ENCODE measurements at regions not wholly inside any gene's neighbourhood (a gene's known extent, or its start where the extent isn't known, plus 50 kb on each side); places are given as distances from the start of the nearest gene placed in this dataset.
"Not testable (repeated sequence)": the region's sequence is repeated elsewhere in the genome, so short reads cannot be mapped to it uniquely, and the experiment has no call there.

DNA sequence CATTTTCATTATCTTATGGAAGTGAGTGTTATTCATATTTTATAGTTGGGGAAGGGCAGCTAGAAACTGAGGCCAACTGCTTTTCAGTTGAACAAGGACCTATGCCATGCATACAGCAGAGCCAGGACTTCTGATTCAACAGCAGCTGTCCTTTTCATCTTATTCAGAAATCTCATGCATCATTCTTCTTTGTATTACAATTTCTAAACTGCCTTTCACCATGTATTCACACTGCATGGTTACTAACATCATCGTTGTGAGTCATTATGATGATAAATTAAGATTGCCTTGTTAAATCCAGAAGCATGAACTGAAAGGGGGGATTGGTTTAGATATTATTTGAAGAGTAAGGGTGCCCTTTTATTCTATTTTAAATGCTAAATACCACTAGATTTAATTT is 1470.1 kb upstream of the GOT2 start:
- DNase-seq: no peak

- DNase-seq: no peak
These were observed 1469.5 kb upstream of the GOT2 start for GRCh38 chr16:60203525-60204124.

DNA sequence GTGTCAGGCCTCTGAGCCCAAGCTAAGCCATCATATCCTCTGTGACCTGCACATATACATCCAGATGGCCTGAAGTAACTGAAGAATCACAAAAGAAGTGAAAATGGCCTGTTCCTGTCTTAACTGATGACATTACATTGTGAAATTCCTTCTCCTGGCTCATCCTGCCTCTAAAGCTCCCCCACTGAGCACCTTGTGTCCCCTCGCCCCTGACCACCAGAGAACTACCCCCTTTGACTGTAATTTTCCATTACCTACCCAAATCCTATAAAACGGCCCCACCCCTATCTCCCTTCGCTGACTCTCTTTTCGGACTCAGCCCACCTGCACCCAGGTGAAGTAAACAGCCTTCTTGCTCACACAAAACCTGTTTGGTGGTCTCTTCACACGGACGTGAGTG is 1466.6 kb upstream of the GOT2 start:
- DNase-seq: not testable (repeated sequence)

- DNase-seq: no peak
These were observed 1466.0 kb upstream of the GOT2 start for GRCh38 chr16:60200161-60200560.

- no peak for DNase-seq
These were observed 1465.0 kb upstream of the GOT2 start for GRCh38 chr16:60199150-60199549.

DNA sequence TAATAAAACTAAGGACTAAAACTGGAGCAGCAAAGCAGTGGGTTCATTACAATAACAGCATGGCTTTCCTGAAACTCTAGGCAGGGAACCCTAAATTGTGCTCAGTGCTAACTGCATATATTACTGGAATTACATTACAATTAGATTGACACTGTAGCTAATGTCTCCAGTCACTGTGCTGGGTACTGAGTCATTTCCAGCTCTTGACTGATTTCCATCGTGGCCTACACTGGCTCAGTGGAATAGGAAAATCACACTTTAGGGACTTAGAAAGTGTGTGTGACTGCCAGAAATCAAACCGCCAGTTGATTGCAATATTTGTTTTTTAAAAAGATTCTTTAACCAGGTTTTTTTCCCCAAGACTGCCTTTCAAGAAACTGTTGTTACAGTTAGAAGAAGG is 1447.4 kb upstream of the GOT2 start:
- no peak for DNase-seq

GRCh38 chr16:60180609-60181008 is 1446.5 kb upstream of the GOT2 start:
- DNase-seq: no peak

DNA sequence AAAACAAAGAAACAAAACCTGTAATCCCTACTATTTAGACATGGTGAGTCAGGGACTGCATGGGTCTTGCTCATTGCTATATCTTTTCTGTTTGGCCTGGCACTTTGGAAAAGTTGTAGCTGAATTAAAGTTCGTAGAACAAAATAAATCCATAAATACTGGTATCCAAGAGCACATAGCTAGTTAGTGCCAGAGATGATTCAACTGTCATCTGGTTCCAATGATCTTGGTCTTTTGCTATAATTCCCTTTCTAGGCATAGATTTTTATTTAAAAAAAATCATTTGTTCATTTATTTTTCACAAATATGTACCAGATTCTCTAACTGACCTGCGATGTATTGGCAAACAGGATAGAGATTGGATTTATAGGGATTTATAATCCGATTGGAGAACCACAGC is 1436.1 kb upstream of the GOT2 start:
- no peak for DNase-seq

- no peak for DNase-seq
These were observed 1432.0 kb upstream of the GOT2 start for GRCh38 chr16:60166111-60166510.

DNA sequence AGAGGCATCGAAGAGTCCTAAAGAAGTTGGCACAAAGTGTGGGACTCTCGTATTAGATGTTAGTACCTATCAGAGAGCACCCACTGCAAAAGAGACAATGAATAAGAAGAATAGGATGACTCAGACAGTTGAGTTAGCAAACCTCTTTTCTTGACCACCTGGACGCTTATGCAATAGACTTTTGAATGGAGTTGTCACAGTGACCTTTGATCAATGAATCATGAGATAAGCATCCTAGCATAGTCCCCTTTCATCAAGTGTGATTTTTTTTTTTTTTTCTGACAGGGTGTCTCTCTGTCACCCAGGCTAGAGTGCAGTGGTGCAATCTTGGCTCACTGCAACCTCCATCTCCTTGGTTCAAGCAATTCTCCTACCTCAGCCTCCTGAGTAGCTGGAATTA is 1417.9 kb upstream of the GOT2 start:
- no peak for DNase-seq

GRCh38 chr16:60150907-60151306 is 1416.8 kb upstream of the GOT2 start:
- no peak for DNase-seq

GRCh38 chr16:60143348-60143705 is 1409.2 kb upstream of the GOT2 start:
- DNase-seq: no peak

GRCh38 chr16:60142619-60143347 is 1408.7 kb upstream of the GOT2 start:
- DNase-seq: no peak

GRCh38 chr16:60137891-60138290 is 1403.8 kb upstream of the GOT2 start:
- DNase-seq: no peak

GRCh38 chr16:60127196-60127595 is 1393.1 kb upstream of the GOT2 start:
- no peak for DNase-seq

- not testable (repeated sequence) for DNase-seq
These were observed 1392.0 kb upstream of the GOT2 start for GRCh38 chr16:60126115-60126514.

DNA sequence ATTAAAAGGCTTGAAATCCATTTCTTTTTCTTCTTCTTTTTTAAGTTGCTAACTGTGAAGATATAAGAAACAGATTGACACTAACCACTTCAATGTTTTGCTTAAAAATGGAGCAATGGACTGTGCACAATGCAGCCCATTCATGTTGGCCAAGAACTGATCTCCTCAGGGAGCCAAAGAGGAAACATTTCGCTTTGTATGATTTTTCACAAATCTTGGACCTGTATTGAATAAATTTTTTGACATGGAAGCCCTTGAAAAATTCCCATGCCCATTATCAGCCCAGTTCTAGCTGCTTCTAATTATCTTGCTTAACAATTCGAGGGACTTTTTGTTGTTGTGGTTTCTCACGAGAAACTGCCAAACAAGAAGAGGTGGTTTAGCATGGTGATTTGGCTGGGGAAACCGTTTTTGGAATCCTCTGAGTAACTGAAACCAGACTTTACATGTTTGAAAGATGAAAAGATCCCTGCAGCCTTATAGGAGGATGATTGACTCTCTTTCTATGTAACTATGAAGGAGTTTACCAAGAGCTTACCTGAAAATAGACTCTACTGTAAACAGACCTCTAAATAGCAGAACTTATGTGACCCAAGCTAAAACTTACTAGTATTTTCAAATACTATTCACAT is 1389.4 kb upstream of the GOT2 start:
- DNase-seq: no peak

GRCh38 chr16:60120586-60120985 is 1386.5 kb upstream of the GOT2 start:
- no peak for DNase-seq

- no peak for DNase-seq
These were observed 1376.4 kb upstream of the GOT2 start for GRCh38 chr16:60110531-60110930.

GRCh38 chr16:60107871-60108270 is 1373.8 kb upstream of the GOT2 start:
- no peak for DNase-seq

DNA sequence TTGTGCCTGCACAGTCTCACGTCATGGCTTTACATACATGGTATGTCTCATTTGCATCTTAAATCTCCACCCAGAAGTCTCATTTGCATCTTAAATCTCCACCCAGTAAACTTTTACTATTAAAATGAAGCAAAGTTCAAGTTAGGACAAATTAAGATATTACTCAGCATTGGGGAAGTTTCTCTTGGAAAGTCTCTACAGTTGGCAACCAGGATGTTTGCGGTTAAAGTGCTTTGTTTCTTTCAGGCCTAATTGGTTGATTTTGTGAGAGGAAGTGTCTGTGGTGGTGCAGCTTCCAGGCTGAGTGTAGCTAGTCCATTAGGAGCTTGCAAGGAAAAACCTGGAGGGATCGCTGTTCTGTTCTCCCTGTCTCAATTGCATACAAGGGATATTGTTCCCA is 1373.3 kb upstream of the GOT2 start:
- DNase-seq: no peak

DNA sequence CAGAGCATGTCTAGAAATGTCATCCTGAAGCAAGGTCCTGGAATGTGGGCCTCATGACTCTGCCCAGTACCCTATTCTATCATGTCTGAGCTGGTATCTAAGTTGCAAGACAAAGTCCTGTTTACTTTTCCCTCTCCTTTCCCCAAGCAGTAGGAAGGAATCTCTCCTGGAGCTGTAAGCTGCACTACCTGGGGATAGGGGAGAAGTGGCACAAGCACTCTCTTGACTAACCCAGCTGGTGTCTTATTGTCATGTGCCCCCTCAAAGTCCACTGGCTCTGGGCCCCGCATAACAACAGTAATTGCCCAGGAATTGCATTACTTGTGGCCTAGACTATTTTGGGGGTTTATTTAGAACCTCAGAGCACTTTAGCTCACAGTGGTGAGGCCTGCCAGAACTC is 1366.3 kb upstream of the GOT2 start:
- DNase-seq: no peak

GRCh38 chr16:60091529-60091928 is 1357.4 kb upstream of the GOT2 start:
- DNase-seq: no peak

DNA sequence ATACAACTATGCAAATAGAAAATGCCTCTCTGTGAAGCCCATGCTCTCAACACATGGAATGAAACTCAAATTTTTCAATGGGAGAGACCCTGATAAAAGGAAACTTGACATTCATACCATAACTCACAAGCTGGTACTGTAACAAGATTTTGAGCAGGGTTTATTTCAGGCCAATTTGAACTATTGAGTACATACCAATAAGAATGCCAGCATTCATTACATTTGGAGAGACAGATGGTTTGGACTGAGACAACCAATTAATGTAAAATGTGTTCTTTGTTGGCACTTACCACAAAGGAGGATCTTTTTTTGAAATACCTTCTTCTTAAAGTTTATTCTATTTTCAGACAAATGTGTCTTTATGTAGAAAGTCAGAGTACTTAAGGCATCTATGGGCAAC is 1357.0 kb upstream of the GOT2 start:
- DNase-seq: no peak

DNA sequence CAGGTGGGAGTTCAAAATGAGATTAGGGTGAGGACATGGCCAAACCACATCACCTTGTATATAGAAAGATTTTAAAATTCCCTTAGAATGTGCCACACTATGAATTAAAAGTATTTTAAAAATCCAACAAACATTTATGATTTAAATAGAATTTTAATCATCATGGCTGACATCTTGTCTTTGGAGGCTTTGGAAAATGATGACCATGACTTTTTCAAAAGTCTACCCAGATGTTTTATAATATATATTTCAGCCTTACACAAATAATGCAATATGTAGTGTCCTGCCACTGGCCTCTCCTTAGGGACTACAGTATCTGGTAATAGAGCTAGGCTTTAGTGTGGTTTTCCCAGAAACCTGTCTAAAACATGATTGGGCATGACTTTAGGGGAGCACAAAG is 1353.4 kb upstream of the GOT2 start:
- DNase-seq: no peak

Data from activated CD4-positive, alpha-beta T cell treated with anti-CD3 and anti-CD28 coated beads, Interleukin-2, amount 50 U/mL, for 16 hours (primary cell).